Lung (tissue), 11 donors: ENCODE measurements at regions not wholly inside any gene's neighbourhood (a gene's known extent, or its start where the extent isn't known, plus 50 kb on each side); places are given as distances from the start of the nearest gene placed in this dataset.

Source experiments
- ATAC-seq: fragments of 200-7000 bp; cut with Tn5 transposase; one replicate; pipeline ENCODE4 v1.9.1; 2020; ENCODE audit warnings: moderate number of reproducible peaks; ENCODE audit not compliant: insufficient read depth, low FRiP score
- DNase-seq, 3 donors: peaks; one replicate each; pipeline ENCODE4 v3.0.0-alpha.2; 2013 to 2017
- H3K27ac ChIP-seq, 2 donors: one replicate each; pipeline ENCODE4 v1.5.1; 2013; ENCODE audit warnings: mild to moderate bottlenecking in 2 of 2, moderate library complexity in 2 of 2, control low read depth in 1 of 2, inconsistent platforms in 1 of 2, low read depth in 1 of 2, low read length in 1 of 2
- H3K27me3 ChIP-seq, 3 donors: one replicate each; pipeline ENCODE4 v1.5.1; 2013; ENCODE audit warnings: low read length in 2 of 3; ENCODE audit not compliant: control insufficient read depth in 3 of 3, insufficient read depth in 3 of 3
- H3K36me3 ChIP-seq, 4 donors: one replicate each; pipeline ENCODE4 v1.5.1; 2013; ENCODE audit warnings: low read length in 4 of 4, mild to moderate bottlenecking in 1 of 4, moderate library complexity in 1 of 4; ENCODE audit not compliant: control insufficient read depth in 4 of 4, insufficient read depth in 4 of 4
- H3K4me1 ChIP-seq, 5 donors: one replicate each; pipeline ENCODE4 v1.5.1; 2013; ENCODE audit warnings: low read length in 5 of 5, mild to moderate bottlenecking in 2 of 5, moderate library complexity in 1 of 5; ENCODE audit not compliant: control insufficient read depth in 5 of 5, insufficient read depth in 5 of 5
- H3K4me3 ChIP-seq: one replicate; pipeline ENCODE4 v1.5.1; 2013; ENCODE audit warnings: mild to moderate bottlenecking, control low read depth, moderate library complexity
- H3K9ac ChIP-seq, 2 donors: one replicate each; pipeline ENCODE4 v1.5.1; 2013; ENCODE audit warnings: low read length in 2 of 2, control low read depth in 1 of 2; ENCODE audit not compliant: insufficient read depth in 1 of 2
- H3K9me3 ChIP-seq, 4 donors: one replicate each; pipeline ENCODE4 v1.5.1; 2013; ENCODE audit warnings: low read length in 3 of 4, mild to moderate bottlenecking in 1 of 4, moderate library complexity in 1 of 4; ENCODE audit not compliant: control insufficient read depth in 4 of 4, insufficient read depth in 3 of 4
- CTCF ChIP-seq: IDR thresholded peaks from 2 replicates; pipeline ENCODE4 v1.5.1; 2012; ENCODE audit warnings: mild to moderate bottlenecking; ENCODE audit errors: control extremely low read depth, extremely low read depth
- WGBS, 2 donors: extraction: QIAGEN DNeasy Blood & Tissue Kit; methylation state at CpG; one replicate each; pipeline ENCODE4 v1.1.7; 2013; 5-methylcytosine and 5-hydroxymethylcytosine counted together
- donor health status: control.
- donor health status: control.
- donor health status: Bipolar disorder and iron deficiency.
- donor health status: healthy.
- donor health status: DM: yes; HTN: yes; CAD: no.

- no peak overlapping the region for H3K4me3 ChIP-seq
- DNase-seq (no peak), ATAC-seq (no peak)
- H3K9me3 ChIP-seq: peaks cover 0 to 2% (median 0%) of the 10 kb centered on the region in 4 donors
- no peak for TF ChIP-seq CTCF
- no peaks in the 10 kb centered on the region for H3K27me3 ChIP-seq
- no peaks in the 10 kb centered on the region for H3K36me3 ChIP-seq
- 78 to 90% methylated on average over 2 of the region's 2 CpGs for WGBS, 2 donors
- H3K9ac ChIP-seq: no peak overlapping the region
- no peaks in the 10 kb centered on the region for H3K4me1 ChIP-seq
- H3K27ac ChIP-seq: no peak overlapping the region
Observed at GRCh38 chr6:18742406-18742805, 355.3 kb downstream of the RNF144B start.

- WGBS, 2 donors: 84 to 89% methylated on average over 4 of the region's 4 CpGs
- Histone ChIP-seq H3K27me3 (peaks cover 0 to 4% (median 0%) of the 10 kb centered on the region in 3 donors), H3K27ac (no peak overlapping the region), H3K4me1 (peaks cover 0 to 2% (median 0%) of the 10 kb centered on the region in 5 donors), H3K9me3 (peaks cover 0 to 2% (median 0%) of the 10 kb centered on the region in 4 donors), H3K9ac (no peak overlapping the region), H3K4me3 (no peak overlapping the region), H3K36me3 (no peaks in the 10 kb centered on the region)
- TF ChIP-seq CTCF: no peak
- ATAC-seq: no peak
- no peak for DNase-seq
Observed at GRCh38 chr6:18746727-18747126, 359.6 kb downstream of the RNF144B start.

GRCh38 chr6:18748314-18748713, 361.2 kb downstream of the RNF144B start:
- WGBS, 2 donors: 67 to 78% methylated on average over 6 of the region's 6 CpGs
- Histone ChIP-seq H3K27me3 (peaks cover 0 to 8% (median 6%) of the 10 kb centered on the region in 3 donors), H3K27ac (no peak overlapping the region), H3K4me1 (peaks cover 0 to 2% (median 0%) of the 10 kb centered on the region in 5 donors), H3K36me3 (no peaks in the 10 kb centered on the region), H3K4me3 (no peak overlapping the region), H3K9ac (no peak overlapping the region), H3K9me3 (peaks cover 0 to 2% (median 0%) of the 10 kb centered on the region in 4 donors)
- no peak for TF ChIP-seq CTCF
- no peak for ATAC-seq
- DNase-seq: no peak

GRCh38 chr6:18752278-18753068, 365.3 kb downstream of the RNF144B start:
- ATAC-seq: no peak
- TF ChIP-seq CTCF: no peak
- 47 to 61% methylated on average over 5 of the region's 5 CpGs for WGBS, 2 donors

More at GRCh38 chr6:18752278-18753068, 365.3 kb downstream of the RNF144B start:
- DNase-seq: no peak
- Histone ChIP-seq H3K27me3 (peaks cover 0 to 12% (median 6%) of the 10 kb centered on the region in 3 donors), H3K4me1 (peaks cover 0 to 2% (median 0%) of the 10 kb centered on the region in 5 donors), H3K27ac (no peak overlapping the region), H3K4me3 (no peak overlapping the region), H3K9ac (no peak overlapping the region), H3K36me3 (no peaks in the 10 kb centered on the region), H3K9me3 (no peaks in the 10 kb centered on the region)
